OCI-LY7 (cell line): ENCODE measurements at regions not wholly inside any gene's neighbourhood (a gene's known extent, or its start where the extent isn't known, plus 50 kb on each side); places are given as distances from the start of the nearest gene placed in this dataset.

Source experiments
- EZH2phosphoT487 ChIP-seq: fragments of 200-600 bp; sonication (generic); IDR thresholded peaks from 2 replicates; pipeline ENCODE4 v1.6.1; 2018; ENCODE audit warnings: low read depth, borderline replicate concordance, mild to moderate bottlenecking, mixed run types, antibody characterized with exemption, low read length, moderate library complexity, mixed read lengths
- TF ChIP-seq, protein P1 (sequence below): fragments of 200-600 bp; sonication (generic); conservative IDR thresholded peaks from 2 replicates; pipeline ENCODE4 v1.5.1; 2014; ENCODE audit warnings: mild to moderate bottlenecking, antibody characterized with exemption, low read length, moderate library complexity, mixed read lengths

DNA sequence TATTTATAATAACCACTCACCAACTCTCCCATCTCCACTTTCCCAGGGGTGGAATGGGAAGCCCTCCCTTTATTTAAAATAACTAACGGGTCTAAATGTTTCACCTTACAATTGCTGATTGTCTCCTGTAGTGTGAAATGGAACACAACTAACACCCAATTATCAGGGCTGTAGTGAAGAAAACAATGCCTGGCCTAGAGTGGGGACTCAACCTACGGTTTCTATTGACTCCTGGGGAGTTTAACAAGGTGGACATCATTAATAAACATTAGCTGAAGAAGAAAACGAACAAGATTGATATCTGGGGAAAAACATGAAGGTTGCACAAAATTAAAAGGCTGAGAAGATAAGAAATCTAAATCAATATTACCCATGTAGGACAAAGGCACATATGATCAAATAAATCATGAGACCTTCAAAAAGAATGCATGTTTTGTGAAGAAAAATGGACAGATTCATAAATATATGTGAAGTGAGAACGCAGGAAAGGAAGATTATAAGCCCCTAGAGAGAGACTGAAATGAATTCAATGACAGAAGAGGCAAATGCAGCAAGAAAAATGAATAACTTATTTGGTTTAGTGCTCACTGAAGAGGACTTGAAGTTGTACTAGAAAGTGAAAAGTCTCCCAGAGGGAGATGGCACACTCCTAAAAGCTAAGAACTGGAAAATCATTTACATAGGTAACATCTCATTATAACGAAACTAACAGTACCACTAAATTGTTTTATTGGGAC lies 593.0 kb upstream of the AADAT start:
- TF ChIP-seq, protein P1, sequence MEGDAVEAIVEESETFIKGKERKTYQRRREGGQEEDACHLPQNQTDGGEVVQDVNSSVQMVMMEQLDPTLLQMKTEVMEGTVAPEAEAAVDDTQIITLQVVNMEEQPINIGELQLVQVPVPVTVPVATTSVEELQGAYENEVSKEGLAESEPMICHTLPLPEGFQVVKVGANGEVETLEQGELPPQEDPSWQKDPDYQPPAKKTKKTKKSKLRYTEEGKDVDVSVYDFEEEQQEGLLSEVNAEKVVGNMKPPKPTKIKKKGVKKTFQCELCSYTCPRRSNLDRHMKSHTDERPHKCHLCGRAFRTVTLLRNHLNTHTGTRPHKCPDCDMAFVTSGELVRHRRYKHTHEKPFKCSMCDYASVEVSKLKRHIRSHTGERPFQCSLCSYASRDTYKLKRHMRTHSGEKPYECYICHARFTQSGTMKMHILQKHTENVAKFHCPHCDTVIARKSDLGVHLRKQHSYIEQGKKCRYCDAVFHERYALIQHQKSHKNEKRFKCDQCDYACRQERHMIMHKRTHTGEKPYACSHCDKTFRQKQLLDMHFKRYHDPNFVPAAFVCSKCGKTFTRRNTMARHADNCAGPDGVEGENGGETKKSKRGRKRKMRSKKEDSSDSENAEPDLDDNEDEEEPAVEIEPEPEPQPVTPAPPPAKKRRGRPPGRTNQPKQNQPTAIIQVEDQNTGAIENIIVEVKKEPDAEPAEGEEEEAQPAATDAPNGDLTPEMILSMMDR, result no peak
- TF ChIP-seq EZH2phosphoT487, result no peak
